NCI-H2171 treated with DMSO at 0.1 percent for 48 hours (cell line): ENCODE measurements at regions not wholly inside any gene's neighbourhood (a gene's known extent, or its start where the extent isn't known, plus 50 kb on each side); places are given as distances from the start of the nearest gene placed in this dataset.

Source experiments
- DNase-seq: peaks from one replicate; lab custom pipeline; 2025; lab: John Stamatoyannopoulos, UW

DNA sequence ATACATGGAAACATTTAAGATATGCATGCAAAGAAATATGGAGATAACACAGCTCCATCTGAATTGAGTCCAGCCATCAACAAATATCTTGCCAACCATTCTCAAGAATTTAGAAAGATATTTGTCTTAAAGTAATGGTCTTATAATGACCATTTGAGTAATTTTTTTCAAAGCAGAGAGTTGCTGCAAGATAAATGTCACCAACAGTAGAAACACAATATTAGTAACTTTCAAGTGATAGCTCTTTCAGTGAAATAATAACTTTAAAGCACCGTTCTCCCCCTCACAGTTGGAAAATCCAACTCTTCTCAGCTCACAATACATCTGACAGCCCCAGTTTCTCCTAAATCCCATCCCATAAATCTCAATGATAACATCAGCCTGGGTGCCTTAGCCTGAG lies 481.0 kb upstream of the ADAMTS5 start:
- DNase-seq, result no peak

DNA sequence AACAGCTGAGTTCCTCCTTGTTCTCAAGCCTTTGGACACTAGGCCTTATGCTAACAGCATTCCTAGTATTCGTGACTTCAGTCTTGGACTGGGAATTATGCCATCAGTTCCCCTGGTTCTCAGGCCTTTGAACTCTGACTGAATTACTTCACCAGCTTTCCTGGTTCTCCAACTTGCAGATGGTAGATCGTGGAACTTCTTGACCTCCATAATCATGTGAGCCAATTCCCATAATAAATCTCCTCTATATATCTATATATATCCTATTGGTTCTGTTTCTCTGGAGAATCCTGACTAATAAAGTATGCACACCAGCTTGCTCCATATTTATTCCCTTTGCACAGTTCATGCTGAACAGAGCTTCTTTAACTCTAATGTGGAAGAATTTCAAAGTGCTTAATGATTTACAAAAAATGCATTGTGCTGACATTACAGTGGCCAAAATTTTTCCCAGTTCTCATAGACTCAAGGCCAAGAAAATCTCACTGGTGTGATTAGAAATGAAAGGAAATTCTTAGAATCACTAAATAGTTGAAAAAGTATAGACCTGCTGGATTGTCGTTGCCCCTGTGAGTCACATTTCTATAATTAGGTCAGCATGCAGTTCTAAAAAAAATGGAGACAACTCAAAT lies 462.9 kb upstream of the ADAMTS5 start:
- DNase-seq, result no peak

DNA sequence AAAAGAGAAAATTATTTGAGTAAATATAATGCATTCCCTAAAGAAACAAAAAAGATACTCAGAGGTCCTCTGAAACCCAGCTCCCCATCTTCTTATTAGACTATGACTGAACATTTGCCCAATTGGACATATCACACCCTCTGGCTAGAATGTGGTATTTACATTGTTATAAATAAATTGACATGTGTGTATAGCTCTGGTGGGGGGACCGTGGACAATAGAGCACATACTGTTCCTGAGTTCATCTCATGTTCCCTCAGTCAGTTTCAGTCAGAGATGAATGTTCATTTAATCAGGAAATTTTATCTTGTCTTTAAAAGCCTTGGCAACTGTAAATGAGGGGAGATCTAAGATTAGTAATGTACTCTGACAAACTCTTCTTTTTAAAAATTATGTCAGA lies 459.3 kb upstream of the ADAMTS5 start:
- DNase-seq, result no peak

DNA sequence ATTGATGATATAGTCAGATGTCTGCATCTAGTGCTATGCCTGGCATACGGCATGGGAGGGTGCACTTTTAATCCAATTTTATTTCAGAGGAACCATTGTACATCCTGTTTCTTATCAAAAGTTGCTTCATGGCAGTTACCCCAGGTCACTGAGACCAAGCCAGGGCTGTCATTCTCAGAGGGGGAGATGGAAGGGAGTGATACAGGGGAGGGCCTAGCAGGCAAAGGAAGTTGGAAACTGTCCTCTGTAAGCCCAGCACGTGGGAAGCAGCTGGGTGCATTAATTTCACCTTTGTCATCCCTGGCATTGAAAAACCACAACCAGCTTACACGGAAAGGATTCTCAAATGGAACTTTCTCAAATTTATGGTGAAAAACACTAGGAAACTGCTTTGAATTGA lies 458.7 kb upstream of the ADAMTS5 start:
- no peak for DNase-seq

DNA sequence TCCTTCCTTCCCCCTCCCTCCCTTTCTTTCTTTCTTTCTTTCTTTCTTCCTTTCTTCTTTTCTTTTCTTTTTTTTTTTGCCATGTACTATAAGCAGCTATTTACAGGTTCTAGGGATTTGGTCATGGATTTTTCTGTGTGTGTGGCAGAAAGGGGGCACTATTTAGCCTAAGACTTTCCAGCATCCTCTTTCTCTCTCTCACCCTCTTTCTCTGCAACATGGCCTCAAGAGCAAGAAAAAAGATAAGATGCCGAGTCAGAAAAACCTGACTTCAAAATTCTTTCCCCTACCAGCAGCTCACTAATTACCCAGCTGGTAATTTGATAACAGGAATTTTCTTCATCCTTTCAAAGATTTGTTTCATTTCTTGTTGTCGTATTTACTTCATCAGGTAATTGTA lies 458.3 kb upstream of the ADAMTS5 start:
- DNase-seq, result no peak

DNA sequence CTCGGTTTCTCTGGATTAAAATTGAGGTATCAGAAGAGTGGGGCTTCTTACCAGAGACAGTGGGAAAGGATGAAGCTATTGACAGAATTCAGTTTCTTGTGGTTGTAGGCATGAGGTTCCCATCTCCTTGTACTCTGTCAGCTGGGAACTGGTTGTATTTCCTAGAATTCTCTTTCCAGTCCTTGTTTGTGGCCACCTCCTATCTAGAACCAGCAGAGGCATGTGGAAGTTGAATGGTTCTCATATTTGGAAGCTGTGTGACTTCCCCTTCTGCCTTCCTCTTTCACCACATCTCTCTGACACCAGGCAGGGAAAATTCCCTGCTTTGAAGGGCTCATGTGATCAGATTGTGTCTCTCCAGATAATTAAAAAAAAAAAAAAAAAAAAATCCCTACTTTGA lies 457.7 kb upstream of the ADAMTS5 start:
- no peak for DNase-seq

DNA sequence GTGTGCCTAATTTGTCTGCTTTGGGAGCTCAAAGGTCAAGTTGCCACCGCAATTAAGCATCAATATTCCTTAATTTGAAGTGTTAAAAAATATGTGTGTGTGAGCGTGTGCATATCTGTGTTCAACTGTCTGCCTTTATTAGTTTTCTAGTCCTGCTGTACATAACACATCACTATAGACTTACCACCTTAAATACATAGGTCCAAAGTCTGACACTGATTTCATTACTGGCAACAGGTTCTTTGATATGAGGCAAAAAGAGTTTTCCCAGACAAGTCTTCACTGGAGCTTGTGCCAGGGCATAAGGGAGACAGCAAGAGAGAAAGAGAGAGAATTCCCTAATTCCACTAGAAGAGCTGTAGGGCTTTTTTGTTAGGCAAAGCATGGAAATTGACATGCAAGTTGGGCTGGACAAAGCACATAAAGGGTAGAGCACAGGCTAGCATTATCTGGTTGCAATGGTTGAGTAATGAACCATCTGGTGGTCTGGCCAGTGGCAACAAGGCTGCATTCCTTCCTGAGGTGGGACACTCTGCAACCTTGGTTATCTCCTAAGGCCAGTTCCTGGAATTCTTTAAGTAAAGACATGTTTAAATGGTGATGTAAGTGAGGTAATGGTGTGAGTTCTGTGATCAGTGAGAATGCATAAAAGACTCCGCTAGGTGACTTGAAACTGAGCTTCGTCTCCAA lies 457.2 kb upstream of the ADAMTS5 start:
- DNase-seq, result no peak

DNA sequence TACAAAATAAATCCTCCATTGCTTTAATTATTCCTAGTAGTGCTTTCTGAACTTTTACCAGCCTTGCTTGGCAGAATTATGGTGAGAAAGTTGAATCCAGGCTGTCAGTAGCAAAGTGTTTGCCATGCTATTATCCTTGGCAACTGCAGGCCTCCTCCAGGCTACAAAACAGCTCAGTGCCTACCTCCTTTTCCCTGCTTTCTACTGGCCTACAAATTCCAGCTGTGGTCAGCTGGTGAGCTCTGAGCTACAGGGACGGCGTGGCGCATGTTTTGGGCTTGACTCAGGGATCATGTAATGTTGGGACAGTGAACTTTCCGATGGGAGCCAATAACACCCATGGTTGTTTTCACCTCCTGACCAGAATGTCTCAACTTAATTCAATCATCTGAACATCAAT lies 456.1 kb upstream of the ADAMTS5 start:
- DNase-seq, result no peak

DNA sequence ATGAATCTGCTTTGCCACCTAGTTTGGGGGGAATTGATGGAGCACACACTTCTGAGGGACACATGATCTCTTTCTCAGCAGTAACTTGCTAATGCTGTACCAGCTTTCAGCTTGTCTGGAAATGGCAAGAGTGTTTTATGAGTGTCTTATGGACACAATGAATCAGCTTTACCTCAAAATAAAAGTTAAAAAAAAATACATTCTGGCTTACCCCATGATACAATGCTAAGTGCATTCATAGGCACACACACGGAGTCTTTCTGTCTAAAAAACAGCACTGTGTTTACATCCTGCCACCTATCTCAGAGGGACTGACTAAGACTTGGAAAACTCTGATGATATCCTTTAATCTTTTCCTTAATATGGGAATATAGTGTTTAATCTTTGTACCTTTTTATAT lies 455.5 kb upstream of the ADAMTS5 start:
- no peak for DNase-seq

DNA sequence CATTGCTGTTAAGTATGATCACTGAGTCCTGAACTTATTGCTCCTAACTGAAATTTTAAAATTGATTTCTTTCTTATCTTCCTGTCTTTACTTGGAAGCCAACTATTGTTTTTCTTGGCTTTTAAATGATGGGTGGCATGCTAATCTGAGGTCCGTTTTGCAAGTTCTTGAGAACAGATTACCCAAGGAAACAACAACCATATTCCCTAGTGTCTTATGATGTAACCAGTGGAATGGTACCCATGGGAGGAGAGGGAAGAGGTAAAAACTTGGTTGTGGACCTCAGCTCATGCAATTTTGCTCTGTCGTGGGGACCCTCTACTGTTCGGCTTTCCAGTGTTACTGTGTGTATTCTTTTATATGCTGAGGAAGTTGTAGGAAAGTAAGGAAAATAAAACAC lies 454.8 kb upstream of the ADAMTS5 start:
- no peak for DNase-seq

DNA sequence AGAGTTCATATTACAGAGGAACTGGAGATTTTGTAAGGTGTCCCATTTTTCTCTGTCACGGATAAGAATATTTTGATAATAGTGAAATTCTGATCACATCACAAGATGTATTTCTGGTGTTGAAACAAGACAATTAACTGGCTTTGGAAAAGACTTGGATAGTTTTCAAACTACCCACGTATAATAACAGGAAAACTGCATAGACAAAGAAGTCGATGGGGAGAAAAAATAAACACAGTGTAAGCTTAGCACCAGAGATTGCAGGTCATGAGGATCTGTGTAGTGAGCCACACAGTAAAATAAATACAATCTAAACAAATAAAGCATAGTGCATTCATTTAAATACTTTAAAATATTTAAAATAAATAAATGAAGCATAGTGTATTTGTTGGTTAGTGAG lies 452.3 kb upstream of the ADAMTS5 start:
- no peak for DNase-seq

DNA sequence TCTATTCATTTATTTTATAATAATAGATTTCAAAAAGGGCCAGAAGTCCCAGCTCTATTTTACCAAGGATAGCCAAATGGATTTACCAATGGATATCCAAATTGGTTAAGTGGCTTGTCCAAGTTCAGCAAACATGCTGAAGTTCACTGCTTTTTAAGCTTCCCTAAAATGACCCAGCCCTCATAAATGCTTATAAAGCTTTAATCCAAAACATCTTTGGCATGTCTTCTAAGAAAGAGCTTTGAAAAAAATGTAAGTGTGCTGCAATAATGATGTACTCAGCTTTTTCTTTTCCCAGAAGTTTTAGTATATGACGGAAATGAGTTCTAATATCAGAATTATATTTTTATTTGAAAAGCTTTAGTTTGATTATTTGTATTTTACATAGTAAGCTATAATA lies 451.5 kb upstream of the ADAMTS5 start:
- no peak for DNase-seq

DNA sequence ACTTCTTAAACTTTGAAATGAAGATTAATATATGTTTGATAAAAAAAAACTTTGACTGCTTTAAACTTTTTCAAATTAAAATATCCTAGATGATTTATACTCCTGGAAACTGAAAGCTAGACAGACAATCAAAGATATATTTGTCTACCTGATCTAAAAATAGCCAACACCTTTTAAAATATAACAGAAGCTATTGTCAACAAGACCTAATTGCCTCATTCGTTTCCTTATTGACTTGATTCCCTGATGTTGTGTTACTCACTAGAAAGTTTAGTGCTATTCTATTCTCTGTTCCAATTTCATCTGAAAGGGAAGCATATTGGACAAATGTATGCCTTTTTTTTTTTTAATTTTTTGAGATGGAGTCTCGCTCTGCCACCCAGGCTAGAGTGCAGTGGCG lies 445.6 kb upstream of the ADAMTS5 start:
- no peak for DNase-seq

DNA sequence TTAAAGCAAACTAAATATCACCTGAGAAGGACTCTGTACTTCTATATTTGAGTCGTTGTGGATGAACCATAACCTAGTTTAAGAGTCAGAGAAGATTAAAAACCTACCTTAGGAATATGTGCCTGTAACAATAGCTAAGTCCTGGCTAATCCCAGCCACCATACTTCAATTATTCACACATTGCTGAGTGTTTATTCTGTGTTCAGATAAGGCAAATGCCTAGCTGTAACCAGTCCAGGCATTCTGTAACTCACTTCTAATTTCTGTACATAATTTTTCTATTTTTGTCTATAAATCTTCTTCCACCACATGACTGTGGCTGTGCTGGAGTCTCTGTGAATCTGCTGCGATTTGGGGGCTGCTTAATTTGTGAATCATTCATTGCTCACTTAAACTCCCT lies 441.9 kb upstream of the ADAMTS5 start:
- no peak for DNase-seq

DNA sequence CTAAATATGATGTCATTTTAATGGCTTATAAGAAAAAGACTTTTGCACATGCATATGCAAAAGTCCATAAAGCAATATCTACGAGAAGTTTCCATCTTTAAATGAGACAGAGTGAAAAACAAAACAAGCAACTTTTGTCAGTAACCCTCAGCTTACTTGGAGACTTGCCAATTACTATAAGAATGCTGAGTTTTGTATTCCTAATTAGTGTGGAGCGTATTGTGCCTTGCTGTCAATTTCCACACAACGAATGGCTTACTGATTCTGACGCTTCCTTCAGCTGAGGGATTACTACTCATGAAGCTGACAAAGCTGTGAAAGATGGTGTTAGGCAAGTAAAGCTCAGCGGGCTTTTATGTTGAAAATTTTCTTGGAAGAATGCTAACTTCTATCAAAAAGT lies 440.4 kb upstream of the ADAMTS5 start:
- no peak for DNase-seq

DNA sequence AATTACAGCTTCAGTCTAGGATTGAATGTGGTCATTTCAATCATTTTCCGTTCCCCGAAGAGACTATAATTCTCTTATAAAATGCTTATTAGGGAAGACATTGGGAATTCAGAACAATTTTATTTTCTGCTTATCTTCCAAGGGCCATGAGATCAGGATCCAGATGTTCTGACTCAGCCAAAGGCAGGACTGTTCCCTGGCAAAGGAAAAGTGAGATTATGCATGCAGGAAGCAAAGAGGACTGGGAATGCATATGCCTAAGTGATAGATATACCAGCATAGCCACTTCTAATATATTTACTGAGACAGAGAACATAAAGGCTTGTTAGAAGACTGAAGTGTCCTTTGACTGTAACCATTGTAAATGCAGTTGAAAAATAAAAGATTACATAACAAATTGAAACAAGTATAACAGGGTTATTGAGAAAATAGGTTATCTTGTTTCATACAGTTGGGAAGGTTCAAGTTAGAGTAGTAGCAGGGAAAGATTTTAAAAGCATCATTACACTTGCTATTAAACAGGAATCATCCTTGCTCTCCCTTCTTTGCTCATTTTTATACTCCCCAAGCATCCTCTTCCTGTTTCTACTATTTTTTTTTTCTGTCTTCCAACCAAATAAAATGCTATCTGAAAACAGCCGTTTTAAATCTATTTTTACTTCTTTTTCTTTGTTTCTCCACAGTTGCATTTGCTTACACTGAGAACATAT lies 439.6 kb upstream of the ADAMTS5 start:
- no peak for DNase-seq

DNA sequence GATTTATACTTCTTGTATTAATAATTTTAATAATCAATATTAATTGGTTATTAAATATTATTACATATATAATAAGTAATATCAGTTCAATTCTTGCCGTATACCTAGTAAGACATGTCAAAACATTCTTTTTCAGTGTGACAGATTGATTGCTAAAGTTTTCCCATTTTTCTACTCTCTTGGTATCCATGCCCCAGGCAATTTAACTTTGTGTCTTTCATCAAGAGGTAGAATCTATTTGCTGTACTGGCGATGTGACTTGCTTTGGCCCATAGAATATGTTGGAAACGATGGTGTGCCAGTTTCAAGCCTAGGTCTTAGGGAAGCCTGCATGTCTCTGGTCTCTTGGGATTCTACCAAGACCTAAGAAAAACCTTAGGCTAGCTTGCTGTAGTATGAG lies 436.1 kb upstream of the ADAMTS5 start:
- DNase-seq, result no peak

DNA sequence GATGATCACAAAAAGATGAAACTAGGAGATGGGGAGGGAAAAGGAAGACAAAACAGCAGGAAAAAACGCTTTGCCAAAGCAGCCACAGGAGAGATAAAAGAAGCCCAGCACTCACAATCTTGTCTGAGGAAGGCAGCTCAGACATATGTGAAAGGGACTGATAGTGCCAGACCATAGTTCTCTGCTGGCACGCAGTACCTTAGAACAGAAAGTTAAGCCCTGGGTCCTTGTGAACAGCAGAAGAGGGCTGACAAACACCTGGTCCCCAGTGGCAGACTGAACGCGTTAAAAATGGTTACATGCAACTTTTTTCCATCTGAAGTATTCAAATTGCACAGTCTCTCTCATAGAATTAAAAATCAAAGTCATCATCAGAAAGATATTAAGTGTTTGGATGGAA lies 433.2 kb upstream of the ADAMTS5 start:
- no peak for DNase-seq

DNA sequence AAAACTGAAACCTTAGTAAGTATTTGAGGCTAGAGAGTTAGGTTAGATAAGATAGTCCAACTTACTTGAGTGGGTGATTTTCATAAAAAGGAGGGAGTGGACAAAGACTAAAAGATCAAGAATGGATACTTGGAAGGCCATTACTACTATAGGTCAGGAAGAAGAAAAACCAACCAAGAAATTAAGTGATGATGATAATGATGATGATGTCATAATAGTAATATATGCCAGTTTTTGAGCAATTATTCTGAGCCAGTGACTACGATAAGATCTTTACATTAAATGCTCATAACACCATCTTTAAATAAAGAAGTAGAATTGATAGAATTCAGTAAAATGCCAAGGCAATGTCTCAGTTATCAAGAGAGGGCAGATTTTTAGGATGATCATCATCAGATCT lies 430.7 kb upstream of the ADAMTS5 start:
- DNase-seq, result no peak

DNA sequence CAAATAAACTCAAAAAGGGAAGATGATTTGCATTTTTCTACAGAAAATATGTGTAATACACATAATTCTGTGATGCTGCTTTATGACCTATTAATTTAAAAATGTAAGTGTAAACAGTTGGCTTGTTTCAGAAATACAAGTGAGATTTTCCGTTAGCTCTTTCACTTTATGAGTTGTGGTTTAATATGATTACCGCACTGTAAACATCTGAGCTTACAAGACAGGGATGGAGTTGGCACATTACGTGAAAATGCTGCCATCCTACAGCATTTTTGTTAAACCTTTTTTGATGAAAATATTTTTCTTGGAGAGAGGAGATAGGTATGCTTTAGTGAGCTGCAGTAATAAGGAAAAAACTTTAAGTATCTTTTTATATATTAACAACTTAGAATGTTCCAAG lies 426.8 kb upstream of the ADAMTS5 start:
- DNase-seq, result no peak

DNA sequence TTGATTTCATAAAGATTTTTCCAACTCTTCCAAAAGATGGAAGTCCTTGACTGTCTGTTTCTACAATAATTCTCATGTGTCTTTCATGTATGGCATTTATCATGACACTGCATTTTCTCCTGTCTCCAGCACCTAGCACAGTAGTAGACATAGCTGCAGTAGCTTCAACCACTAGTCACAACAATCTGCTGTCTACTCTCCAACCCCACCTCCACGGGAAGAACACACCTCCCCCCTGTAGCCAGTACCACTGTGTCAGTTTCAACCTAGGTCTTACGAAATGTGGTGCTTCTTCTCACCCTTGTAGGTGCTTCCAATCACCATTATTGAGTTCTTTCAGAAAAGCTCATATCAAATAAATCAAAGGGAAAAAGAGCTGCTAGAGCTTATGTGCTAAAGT lies 425.1 kb upstream of the ADAMTS5 start:
- no peak for DNase-seq

DNA sequence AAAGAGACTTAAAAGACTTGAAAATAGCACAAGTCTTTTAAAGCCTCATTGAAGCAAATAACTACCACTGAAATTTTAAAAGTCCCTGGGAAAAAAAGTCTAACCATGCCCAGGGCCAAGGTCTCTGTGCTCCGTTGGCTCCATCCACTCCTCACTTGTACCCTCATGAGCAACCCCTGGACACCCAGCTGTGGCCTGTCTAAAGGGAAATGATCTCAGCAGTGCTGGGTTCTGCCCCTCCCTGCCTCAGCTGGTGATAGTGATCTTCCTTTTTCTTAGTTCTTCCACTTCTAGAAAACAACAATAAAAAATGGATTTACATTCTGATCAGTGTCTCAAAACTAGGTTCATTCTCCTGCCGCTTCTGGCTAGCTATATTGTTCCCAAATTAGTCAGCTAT lies 423.5 kb upstream of the ADAMTS5 start:
- DNase-seq, result no peak

DNA sequence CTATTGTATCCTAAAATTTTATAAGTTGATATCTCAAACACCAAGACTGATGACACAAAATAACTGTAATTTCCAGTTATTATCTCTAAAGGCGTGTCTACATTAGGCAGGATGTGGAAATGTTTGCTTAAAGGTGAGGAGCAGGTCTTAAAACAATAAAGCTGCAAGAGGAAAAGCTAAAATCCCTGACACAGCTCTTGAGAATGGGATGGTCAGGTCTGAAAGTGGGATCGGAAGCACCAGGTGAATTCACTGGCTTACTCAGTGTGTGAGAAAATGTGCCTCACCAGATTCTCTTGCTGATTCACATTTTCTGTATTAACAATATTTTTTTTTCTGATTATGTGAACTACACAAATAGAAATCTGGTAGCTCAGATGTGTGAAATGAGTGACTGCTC lies 421.9 kb upstream of the ADAMTS5 start:
- no peak for DNase-seq

DNA sequence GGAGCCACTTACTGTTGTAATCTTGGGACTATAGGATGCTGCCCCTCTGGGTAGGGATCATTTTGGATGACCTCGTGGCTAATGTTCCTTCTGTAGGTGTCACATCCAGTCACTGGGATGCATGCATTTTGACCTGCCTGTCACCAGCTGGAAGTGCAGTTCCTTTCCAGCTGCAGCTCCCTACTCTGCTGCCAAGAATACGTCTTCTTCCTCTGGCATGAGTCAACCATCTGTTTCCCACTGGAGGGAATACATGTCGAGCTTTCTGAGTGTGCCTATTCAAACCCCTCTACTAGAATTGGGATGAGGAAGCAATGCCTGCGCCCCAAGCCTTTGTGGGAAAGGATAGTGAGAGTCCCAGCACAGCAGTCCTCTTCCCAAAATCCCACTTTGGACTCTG lies 415.5 kb upstream of the ADAMTS5 start:
- peak; percentile 17 for DNase-seq
